ENCODE measurements at regions not wholly inside any gene's neighbourhood (a gene's known extent, or its start where the extent isn't known, plus 50 kb on each side); places are given as distances from the start of the nearest gene placed in this dataset.
A peak's percentile ranks its signal among the peaks of the same experiment; 100 is the strongest.
"Not testable (repeated sequence)": the region's sequence is repeated elsewhere in the genome, so short reads cannot be mapped to it uniquely, and the experiment has no call there.

DNA sequence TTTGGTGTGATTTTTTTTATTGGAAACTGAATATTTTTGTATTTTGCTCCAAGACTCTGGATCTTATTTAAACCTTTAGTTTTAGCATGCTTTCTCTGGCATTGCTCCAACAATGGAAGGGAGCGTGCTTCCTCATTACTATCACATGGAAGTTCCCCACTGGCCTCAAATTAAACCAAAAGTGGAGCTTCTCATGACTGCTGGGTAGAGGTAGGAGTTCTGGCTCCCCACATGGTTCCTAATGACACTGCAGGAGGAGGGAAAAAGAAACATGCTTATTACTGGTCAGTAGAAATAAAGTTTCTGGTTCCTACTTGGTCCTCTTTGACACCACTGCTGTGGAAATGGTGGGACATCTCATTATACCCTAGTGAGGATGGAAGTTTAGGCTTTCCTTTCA is 310.5 kb downstream of the PTGER3 start:
- ChIA-PET CTCF (no interaction called here), POLR2A (no interaction called here)
- DNase-seq (ENCODE audit: extremely low spot score): no peak
- TF ChIP-seq TARDBP (IDR thresholded peaks at IDR 0.05) (no peak), ELF4 (IDR thresholded peaks at IDR 0.05) (no peak), SUZ12 (IDR thresholded peaks at IDR 0.05) (no peak), L3MBTL2 (conservative IDR thresholded peaks at IDR 0.05) (no peak), ZNF384 (IDR thresholded peaks at IDR 0.05) (no peak), FOXM1 (IDR thresholded peaks at IDR 0.05; ENCODE audit: borderline replicate concordance) (no peak), BHLHE40 (IDR thresholded peaks at IDR 0.05; ENCODE audit: borderline replicate concordance) (no peak), FOXA1 (IDR thresholded peaks at IDR 0.05) (no peak), PKNOX1 (IDR thresholded peaks at IDR 0.05) (no peak), ARNT (IDR thresholded peaks at IDR 0.05) (no peak), SP1 (IDR thresholded peaks at IDR 0.05) (no peak), HDGF (IDR thresholded peaks at IDR 0.05; ENCODE audit: borderline replicate concordance) (no peak), LEF1 (IDR thresholded peaks at IDR 0.05; ENCODE audit: borderline replicate concordance) (no peak), FOXK2 (IDR thresholded peaks at IDR 0.05) (no peak), NFRKB (IDR thresholded peaks at IDR 0.05) (no peak), CTBP1 (IDR thresholded peaks at IDR 0.05; ENCODE audit: borderline replicate concordance) (no peak)

DNA sequence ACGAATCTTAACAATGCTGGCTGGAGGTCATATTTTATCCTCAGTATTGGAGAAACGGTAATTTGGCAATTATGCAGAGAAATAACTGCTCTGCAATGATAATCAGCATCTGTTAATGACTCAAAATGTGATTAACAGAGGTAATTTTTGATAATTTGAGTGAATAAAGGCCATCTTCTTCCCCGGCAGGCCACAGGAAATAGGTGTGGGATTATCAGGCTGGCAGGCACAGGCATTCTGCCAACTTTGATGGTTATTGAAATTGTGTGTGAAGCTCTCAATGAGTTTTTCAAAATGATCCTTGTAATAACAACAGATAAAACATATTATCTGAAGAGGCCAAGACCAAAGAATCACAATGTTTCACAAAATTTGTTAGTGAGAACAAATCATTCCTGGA is 309.0 kb downstream of the PTGER3 start:
- CTCF ChIA-PET: no interaction called here
- POLR2A ChIA-PET: no interaction called here
- TF ChIP-seq HDGF (IDR thresholded peaks at IDR 0.05; ENCODE audit: borderline replicate concordance): no peak
- no peak for TF ChIP-seq LEF1 (IDR thresholded peaks at IDR 0.05; ENCODE audit: borderline replicate concordance)
- TF ChIP-seq BHLHE40 (IDR thresholded peaks at IDR 0.05; ENCODE audit: borderline replicate concordance): no peak
- TF ChIP-seq L3MBTL2 (conservative IDR thresholded peaks at IDR 0.05): no peak
- TF ChIP-seq SP1 (IDR thresholded peaks at IDR 0.05): no peak
- TF ChIP-seq TARDBP (IDR thresholded peaks at IDR 0.05): no peak
- no peak for DNase-seq (ENCODE audit: extremely low spot score)

DNA sequence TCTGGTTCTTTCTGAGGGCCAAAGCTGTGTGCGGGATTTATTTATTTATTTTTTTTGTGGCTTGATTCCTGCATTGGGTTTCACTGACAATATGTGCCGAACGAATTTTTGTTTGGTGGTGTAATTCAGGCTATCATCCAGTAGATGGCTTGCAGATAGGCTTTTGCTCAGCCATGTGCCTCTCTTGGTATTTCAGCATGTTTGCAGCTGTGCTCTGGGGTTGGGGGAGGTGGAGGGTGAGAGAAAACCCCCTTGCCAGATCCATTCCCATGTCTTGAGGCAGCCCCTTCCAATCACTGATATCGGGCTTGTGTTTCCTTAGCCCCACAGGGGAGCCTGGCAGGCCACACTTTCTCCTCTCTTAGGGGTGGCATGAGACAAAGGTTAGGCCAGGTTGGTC is 302.4 kb downstream of the PTGER3 start:
- peak; percentile 54 for DNase-seq (ENCODE audit: extremely low spot score)
- ChIA-PET CTCF (no interaction called here), POLR2A (no interaction called here)
- no peak for TF ChIP-seq CTBP1 (IDR thresholded peaks at IDR 0.05; ENCODE audit: borderline replicate concordance)
- no peak for TF ChIP-seq SUZ12 (IDR thresholded peaks at IDR 0.05)
- no peak for TF ChIP-seq PKNOX1 (IDR thresholded peaks at IDR 0.05)
- TF ChIP-seq ARNT (IDR thresholded peaks at IDR 0.05): no peak
- TF ChIP-seq ZNF384 (IDR thresholded peaks at IDR 0.05): no peak
- no peak for TF ChIP-seq FOXA1 (IDR thresholded peaks at IDR 0.05)

DNA sequence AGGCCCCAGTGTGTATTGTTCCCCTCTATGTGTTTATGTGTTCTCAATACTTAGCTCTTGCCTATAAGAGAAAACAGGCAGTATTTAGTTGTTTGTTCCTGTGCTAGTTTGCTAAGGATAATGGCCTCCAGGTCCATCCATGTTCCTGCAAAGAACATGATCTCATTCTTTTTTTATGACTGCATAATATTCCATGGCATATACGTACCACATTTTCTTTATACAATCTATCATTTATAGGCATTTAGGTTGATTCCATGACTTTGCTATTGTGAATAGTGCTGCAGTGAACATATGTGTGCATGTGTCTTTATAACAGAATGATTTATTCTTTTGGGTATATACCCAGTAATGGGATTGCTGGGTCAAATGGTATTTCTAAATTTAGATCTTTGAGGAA is 301.6 kb downstream of the PTGER3 start:
- CTCF ChIA-PET; POLR2A ChIA-PET; DNase-seq (ENCODE audit: extremely low spot score): not testable (repeated sequence)

GRCh38 chr1:70747123-70747522 is 300.5 kb downstream of the PTGER3 start:
- CTCF ChIA-PET; DNase-seq (ENCODE audit: extremely low spot score); POLR2A ChIA-PET: not testable (repeated sequence)

GRCh38 chr1:70751676-70752287 is 295.8 kb downstream of the PTGER3 start:
- DNase-seq (ENCODE audit: extremely low spot score); CTCF ChIA-PET; POLR2A ChIA-PET: not testable (repeated sequence)

DNA sequence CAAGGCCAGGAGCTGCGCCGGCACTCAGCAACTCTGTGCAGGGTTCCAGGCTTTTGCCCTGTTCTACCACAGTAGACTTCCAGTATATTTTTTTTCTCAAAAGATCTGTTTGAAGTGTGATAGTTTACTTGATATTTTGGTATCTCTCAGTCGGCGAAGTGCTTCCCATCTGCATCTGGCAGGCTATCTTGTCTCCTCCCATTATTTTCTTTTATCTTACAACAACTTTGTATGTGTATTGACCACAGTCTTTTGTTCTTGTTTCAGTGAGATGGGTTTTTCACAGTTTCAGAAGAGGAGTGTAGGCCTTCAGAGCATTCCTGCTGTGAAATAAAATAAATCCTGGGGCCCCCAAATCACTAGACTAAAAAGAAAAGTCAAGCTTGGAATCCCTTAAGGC is 292.9 kb downstream of the PTGER3 start:
- TF ChIP-seq TARDBP (IDR thresholded peaks at IDR 0.05): no peak
- no peak for TF ChIP-seq SUZ12 (IDR thresholded peaks at IDR 0.05)
- no peak for TF ChIP-seq L3MBTL2 (conservative IDR thresholded peaks at IDR 0.05)
- no peak for TF ChIP-seq BHLHE40 (IDR thresholded peaks at IDR 0.05; ENCODE audit: borderline replicate concordance)
- TF ChIP-seq NFRKB (IDR thresholded peaks at IDR 0.05): no peak
- TF ChIP-seq SP1 (IDR thresholded peaks at IDR 0.05): no peak
- TF ChIP-seq FOXM1 (IDR thresholded peaks at IDR 0.05; ENCODE audit: borderline replicate concordance): no peak
- no peak for TF ChIP-seq LEF1 (IDR thresholded peaks at IDR 0.05; ENCODE audit: borderline replicate concordance)
- TF ChIP-seq ELF4 (IDR thresholded peaks at IDR 0.05): no peak
- TF ChIP-seq ZNF384 (IDR thresholded peaks at IDR 0.05): no peak
- TF ChIP-seq PKNOX1 (IDR thresholded peaks at IDR 0.05): no peak
- no peak for TF ChIP-seq HDGF (IDR thresholded peaks at IDR 0.05; ENCODE audit: borderline replicate concordance)
- no peak for TF ChIP-seq FOXA1 (IDR thresholded peaks at IDR 0.05)
- no peak for TF ChIP-seq FOXK2 (IDR thresholded peaks at IDR 0.05)
- no peak for TF ChIP-seq CTBP1 (IDR thresholded peaks at IDR 0.05; ENCODE audit: borderline replicate concordance)
- TF ChIP-seq ARNT (IDR thresholded peaks at IDR 0.05): no peak
- ChIA-PET CTCF (no interaction called here), POLR2A (no interaction called here)
- no peak for DNase-seq (ENCODE audit: extremely low spot score)

- POLR2A ChIA-PET: no interaction called here
- CTCF ChIA-PET: no interaction called here
- TF ChIP-seq ARNT (IDR thresholded peaks at IDR 0.05) (no peak), PKNOX1 (IDR thresholded peaks at IDR 0.05) (no peak), L3MBTL2 (conservative IDR thresholded peaks at IDR 0.05) (no peak), BHLHE40 (IDR thresholded peaks at IDR 0.05; ENCODE audit: borderline replicate concordance) (no peak), FOXA1 (IDR thresholded peaks at IDR 0.05) (no peak), SUZ12 (IDR thresholded peaks at IDR 0.05) (no peak), LEF1 (IDR thresholded peaks at IDR 0.05; ENCODE audit: borderline replicate concordance) (no peak), ELF4 (IDR thresholded peaks at IDR 0.05) (no peak)
Measured at GRCh38 chr1:70760154-70760553, 287.5 kb downstream of the PTGER3 start.

More at GRCh38 chr1:70760154-70760553, 287.5 kb downstream of the PTGER3 start:
- no peak for DNase-seq (ENCODE audit: extremely low spot score)

Measured in HEK293T (cell line).